ENCODE measurements at regions not wholly inside any gene's neighbourhood (a gene's known extent, or its start where the extent isn't known, plus 50 kb on each side); places are given as distances from the start of the nearest gene placed in this dataset.

DNA sequence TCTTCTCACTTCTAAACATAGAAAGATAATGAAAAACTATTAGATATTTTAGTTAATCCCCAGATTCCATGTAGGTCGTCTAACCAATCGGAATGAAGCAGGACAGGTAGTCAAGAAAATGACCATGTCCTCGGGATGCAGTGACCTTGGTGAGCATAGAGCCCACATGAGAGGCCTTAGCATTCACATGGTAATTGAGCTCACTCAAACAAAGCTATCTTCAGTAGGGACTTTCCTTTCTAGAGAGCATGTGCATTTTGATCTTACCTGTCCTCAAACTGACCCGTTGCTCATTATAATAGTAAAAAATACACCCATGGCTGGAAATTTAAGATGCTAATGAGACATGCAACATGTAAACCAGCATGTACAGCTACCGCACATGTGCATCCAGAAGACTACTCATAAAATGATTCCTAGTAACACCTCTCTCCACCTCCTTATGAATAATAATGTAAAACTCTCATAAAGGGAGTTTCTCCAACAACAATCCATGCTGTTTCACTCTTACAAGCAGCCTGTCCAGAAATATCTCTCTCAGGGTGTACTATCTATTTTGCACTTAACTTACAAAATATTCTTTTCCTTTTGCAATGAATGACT is 274.0 kb upstream of the CDH9 start:
- Histone ChIP-seq H3K4me3 (no peak overlapping the region), H3K27ac (no peak overlapping the region), H3K9me3 (ENCODE audit: low read depth) (no peaks in the 10 kb centered on the region), H3K27me3 (no peaks in the 10 kb centered on the region), H3K4me1 (ENCODE audit: low read depth) (no peaks in the 10 kb centered on the region), H3K36me3 (no peaks in the 10 kb centered on the region)
- DNase-seq (ENCODE audit: low read depth in 1 of 2, low spot score in 1 of 2), result no peak
- TF ChIP-seq, protein P1, sequence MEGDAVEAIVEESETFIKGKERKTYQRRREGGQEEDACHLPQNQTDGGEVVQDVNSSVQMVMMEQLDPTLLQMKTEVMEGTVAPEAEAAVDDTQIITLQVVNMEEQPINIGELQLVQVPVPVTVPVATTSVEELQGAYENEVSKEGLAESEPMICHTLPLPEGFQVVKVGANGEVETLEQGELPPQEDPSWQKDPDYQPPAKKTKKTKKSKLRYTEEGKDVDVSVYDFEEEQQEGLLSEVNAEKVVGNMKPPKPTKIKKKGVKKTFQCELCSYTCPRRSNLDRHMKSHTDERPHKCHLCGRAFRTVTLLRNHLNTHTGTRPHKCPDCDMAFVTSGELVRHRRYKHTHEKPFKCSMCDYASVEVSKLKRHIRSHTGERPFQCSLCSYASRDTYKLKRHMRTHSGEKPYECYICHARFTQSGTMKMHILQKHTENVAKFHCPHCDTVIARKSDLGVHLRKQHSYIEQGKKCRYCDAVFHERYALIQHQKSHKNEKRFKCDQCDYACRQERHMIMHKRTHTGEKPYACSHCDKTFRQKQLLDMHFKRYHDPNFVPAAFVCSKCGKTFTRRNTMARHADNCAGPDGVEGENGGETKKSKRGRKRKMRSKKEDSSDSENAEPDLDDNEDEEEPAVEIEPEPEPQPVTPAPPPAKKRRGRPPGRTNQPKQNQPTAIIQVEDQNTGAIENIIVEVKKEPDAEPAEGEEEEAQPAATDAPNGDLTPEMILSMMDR (IDR thresholded peaks at IDR 0.05; ENCODE audit: low read depth, low read length), result no peak

DNA sequence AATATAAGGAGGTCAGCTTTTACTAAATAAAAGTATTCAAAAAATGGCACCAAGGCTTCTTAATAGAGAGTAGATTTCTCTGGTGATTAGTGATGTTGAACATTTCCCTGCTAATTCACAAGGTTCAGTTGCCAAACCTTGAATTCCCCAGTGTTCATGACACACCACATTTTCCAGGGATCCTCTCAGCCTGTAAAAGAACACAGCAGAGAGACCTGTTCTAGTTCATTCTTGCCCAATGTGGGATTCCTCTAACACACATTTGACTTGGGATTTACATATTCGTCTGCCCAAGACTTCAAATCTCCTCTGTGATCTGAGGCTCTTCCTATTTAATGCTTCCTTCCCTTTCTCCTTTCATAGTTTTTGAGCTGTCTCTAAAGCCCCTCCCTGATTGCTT is 273.2 kb upstream of the CDH9 start:
- no peaks in the 10 kb centered on the region for H3K9me3 ChIP-seq (ENCODE audit: low read depth)
- no peaks in the 10 kb centered on the region for H3K4me1 ChIP-seq (ENCODE audit: low read depth)
- peak in 1 of 2 donors; percentile 46 for DNase-seq (ENCODE audit: low read depth in 1 of 2, low spot score in 1 of 2)
- H3K27ac ChIP-seq, result no peak overlapping the region
- no peaks in the 10 kb centered on the region for H3K36me3 ChIP-seq
- no peaks in the 10 kb centered on the region for H3K27me3 ChIP-seq
- TF ChIP-seq, protein P1 (IDR thresholded peaks at IDR 0.05; ENCODE audit: low read depth, low read length), result no peak
- H3K4me3 ChIP-seq, result no peak overlapping the region

DNA sequence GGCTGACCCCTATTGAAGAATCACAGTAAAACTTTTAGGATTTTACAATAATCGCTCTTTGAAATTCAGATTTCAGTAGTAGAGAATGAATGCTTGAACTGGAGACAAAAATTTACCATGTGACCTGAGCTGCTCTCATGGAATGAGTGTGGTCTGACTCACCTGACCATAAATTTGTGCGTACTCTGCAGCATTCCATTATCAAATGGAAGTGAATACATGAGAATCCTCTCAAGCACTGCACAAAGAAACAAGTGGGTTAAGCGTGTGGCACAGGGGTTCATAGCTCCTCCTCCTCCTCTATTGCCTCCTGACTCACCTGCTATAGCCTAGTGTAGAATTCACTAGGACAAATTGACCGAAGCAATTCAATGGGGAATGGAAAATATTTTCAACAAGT is 269.8 kb upstream of the CDH9 start:
- no peaks in the 10 kb centered on the region for H3K36me3 ChIP-seq
- no peak overlapping the region for H3K4me3 ChIP-seq
- TF ChIP-seq, protein P1 (IDR thresholded peaks at IDR 0.05; ENCODE audit: low read depth, low read length), result no peak
- no peak overlapping the region for H3K27ac ChIP-seq
- no peaks in the 10 kb centered on the region for H3K27me3 ChIP-seq
- H3K4me1 ChIP-seq (ENCODE audit: low read depth), result no peaks in the 10 kb centered on the region
- no peaks in the 10 kb centered on the region for H3K9me3 ChIP-seq (ENCODE audit: low read depth)
- DNase-seq (ENCODE audit: low read depth in 1 of 2, low spot score in 1 of 2), result no peak

DNA sequence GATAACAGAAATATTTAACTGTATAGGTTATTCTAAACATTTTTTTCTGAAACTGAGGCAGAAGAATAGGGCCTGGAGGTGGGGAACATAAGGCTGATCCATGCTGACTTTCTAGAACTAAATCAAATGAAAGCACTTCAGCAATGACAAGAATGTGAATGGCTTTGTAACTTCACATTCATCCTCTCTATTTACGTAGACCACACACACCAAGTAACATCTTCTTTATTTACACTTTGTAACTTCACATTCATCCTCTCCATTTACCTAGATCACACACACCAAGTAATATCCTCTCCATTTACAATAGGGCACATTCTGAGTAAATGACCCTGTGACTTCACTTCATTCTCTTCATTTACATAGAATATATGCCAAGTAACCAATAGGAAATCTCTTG is 251.8 kb upstream of the CDH9 start:
- H3K27ac ChIP-seq, result no peak overlapping the region
- no peaks in the 10 kb centered on the region for H3K4me1 ChIP-seq (ENCODE audit: low read depth)
- no peak overlapping the region for H3K4me3 ChIP-seq
- TF ChIP-seq, protein P1 (IDR thresholded peaks at IDR 0.05; ENCODE audit: low read depth, low read length), result no peak
- no peak for DNase-seq (ENCODE audit: low read depth in 1 of 2, low spot score in 1 of 2)
- no peaks in the 10 kb centered on the region for H3K27me3 ChIP-seq
- H3K36me3 ChIP-seq, result no peaks in the 10 kb centered on the region
- H3K9me3 ChIP-seq (ENCODE audit: low read depth), result no peaks in the 10 kb centered on the region

DNA sequence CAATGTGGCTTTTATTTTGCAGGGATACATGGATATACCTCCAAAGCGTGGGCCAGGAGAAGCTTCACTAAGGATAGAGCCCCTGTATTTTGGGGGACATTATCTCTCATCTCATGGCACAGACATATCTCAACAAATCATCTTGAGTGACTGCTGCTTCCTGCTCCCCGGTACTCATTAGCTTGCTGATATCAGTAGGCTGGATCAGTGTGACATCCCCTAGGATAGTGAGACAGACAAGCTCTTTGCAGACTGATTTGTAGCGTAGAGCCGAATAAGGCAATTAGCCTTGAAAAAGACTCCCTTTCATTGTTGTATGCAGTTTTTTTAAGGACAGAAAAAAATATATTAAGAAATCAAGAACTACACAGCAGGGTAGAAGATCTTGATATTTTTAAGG is 237.7 kb upstream of the CDH9 start:
- TF ChIP-seq, protein P1 (IDR thresholded peaks at IDR 0.05; ENCODE audit: low read depth, low read length), result no peak
- H3K4me1 ChIP-seq (ENCODE audit: low read depth), result no peaks in the 10 kb centered on the region
- no peaks in the 10 kb centered on the region for H3K9me3 ChIP-seq (ENCODE audit: low read depth)
- H3K36me3 ChIP-seq, result no peaks in the 10 kb centered on the region
- no peak overlapping the region for H3K4me3 ChIP-seq
- no peak for DNase-seq (ENCODE audit: low read depth in 1 of 2, low spot score in 1 of 2)
- no peaks in the 10 kb centered on the region for H3K27me3 ChIP-seq
- H3K27ac ChIP-seq, result no peak overlapping the region

DNA sequence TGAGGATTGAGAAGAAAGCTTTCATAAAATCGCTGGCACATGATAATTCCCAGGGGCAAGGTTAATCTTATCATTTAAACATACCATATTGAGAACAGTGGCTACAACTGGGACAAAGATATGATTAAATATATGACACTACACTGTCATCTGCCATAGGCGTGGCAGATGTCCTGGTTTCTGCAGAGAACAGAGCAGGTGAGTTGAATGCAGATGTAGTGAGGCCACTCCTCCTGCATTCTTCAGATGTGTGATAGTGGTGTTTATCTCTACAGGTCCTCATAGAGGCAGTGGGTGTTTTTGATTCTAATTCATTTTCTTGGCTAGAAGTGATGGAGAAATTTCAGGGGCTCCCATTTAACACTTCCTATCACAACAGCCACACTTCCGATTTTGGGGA is 237.0 kb upstream of the CDH9 start:
- Histone ChIP-seq H3K9me3 (ENCODE audit: low read depth) (no peaks in the 10 kb centered on the region), H3K4me3 (no peak overlapping the region), H3K4me1 (ENCODE audit: low read depth) (no peaks in the 10 kb centered on the region), H3K36me3 (no peaks in the 10 kb centered on the region), H3K27ac (no peak overlapping the region), H3K27me3 (no peaks in the 10 kb centered on the region)
- no peak for DNase-seq (ENCODE audit: low read depth in 1 of 2, low spot score in 1 of 2)
- TF ChIP-seq, protein P1 (IDR thresholded peaks at IDR 0.05; ENCODE audit: low read depth, low read length), result no peak

All from cardiac muscle cell (in vitro differentiated cells and primary cell).